K562 (cell line): ENCODE measurements at regions not wholly inside any gene's neighbourhood (a gene's known extent, or its start where the extent isn't known, plus 50 kb on each side); places are given as distances from the start of the nearest gene placed in this dataset.

Experiments used
- ATAC-seq: fragments of 200-7000 bp; cut with Tn5 transposase; 3 replicates; pipeline ENCODE4 v1.9.1; 2020; ENCODE audit warnings: moderate library complexity
- BruUV-seq: library from RNA; stranded (reverse); fragments of 400-500 nt; replicated peaks from 2 replicates; lab custom pipeline; 2021; lab: Mats Ljungman, UMichigan
- CTCF ChIA-PET: fragments of 300-600 bp; formaldehyde crosslinking; extraction: SDS; loops from one replicate; lab custom pipeline; 2021; ENCODE audit warnings: low intra/inter-chr PET ratio; lab: Yijun Ruan, JAX
- POLR2A ChIA-PET: fragments of 300-600, 350-650 bp; sonication (Branson Sonifier 250); formaldehyde crosslinking; extraction: SDS; loops from one replicate; lab custom pipeline; 2021; ENCODE audit warnings: antibody characterized with exemption, inconsistent platforms; lab: Yijun Ruan, JAX
- DNase-seq, 4 experiments: peaks; one replicate each; pipeline versions ENCODE4 v3.0.0 to v3.0.0-alpha.2; 2011 to 2018; ENCODE audit warnings: low spot score in 3 of 4, mixed read lengths in 3 of 4; ENCODE audit errors: extremely low read depth in 1 of 4
- FAIRE-seq: peaks from 2 replicates; lab custom pipeline; 2011; peaks lifted over from hg19 to GRCh38; lab: Jason Lieb, UNC
- H2AFZ ChIP-seq: 2 replicates; pipeline ENCODE4 v1.6.0; 2011; ENCODE audit warnings: low read depth, low read length, control low read depth, inconsistent platforms
- H3K27ac ChIP-seq: fragments of 200-600 bp; 3 replicates; pipeline ENCODE4 v1.8.0; 2011; ENCODE audit warnings: low read depth, mild to moderate bottlenecking, control low read depth, inconsistent platforms, low read length, moderate library complexity, mixed read lengths; ENCODE audit errors: extremely low read depth
- H3K27me3 ChIP-seq, 2 experiments: fragments of 300-600 bp in 1 of 2; 2 replicates in 1 of 2; 3 replicates in 1 of 2; pipeline versions ENCODE4 v1.6.0 to v1.8.0; 2011; ENCODE audit warnings: inconsistent platforms in 2 of 2, low read length in 2 of 2, mild to moderate bottlenecking in 1 of 2, mixed read lengths in 1 of 2, moderate library complexity in 1 of 2; ENCODE audit not compliant: control insufficient read depth in 2 of 2, insufficient read depth in 2 of 2
- H3K36me3 ChIP-seq: fragments of 300-600 bp; 3 replicates; pipeline ENCODE4 v1.8.0; 2011; ENCODE audit warnings: mild to moderate bottlenecking, low read length, inconsistent platforms; ENCODE audit not compliant: control insufficient read depth, insufficient read depth
- H3K4me1 ChIP-seq, 2 experiments: fragments of 200-600 bp in 1 of 2; replicated peaks in 1 of 2; 2 replicates in 1 of 2; 3 replicates in 1 of 2; pipeline versions ENCODE4 v1.5.1 to v1.8.0; 2011; ENCODE audit warnings: inconsistent platforms in 2 of 2, low read length in 2 of 2, mild to moderate bottlenecking in 1 of 2, mixed read lengths in 1 of 2, moderate library complexity in 1 of 2; ENCODE audit not compliant: control insufficient read depth in 2 of 2, insufficient read depth in 2 of 2
- H3K4me2 ChIP-seq: 2 replicates; pipeline ENCODE4 v1.6.1; 2011; ENCODE audit warnings: low read length, control low read depth, inconsistent platforms, mixed read lengths; ENCODE audit not compliant: insufficient read depth
- H3K4me3 ChIP-seq: fragments of 200-600 bp; sonication (generic), shearing (Covaris generic); 2 replicates; pipeline ENCODE4 v1.5.1; 2016; ENCODE audit warnings: control low read depth, inconsistent platforms
- H3K79me2 ChIP-seq: fragments of 200-600 bp; 3 replicates; pipeline ENCODE4 v1.8.0; 2011; ENCODE audit warnings: low read length, inconsistent platforms; ENCODE audit not compliant: control insufficient read depth, insufficient read depth
- H3K9ac ChIP-seq, 2 experiments: 2 replicates each; pipeline versions ENCODE4 v1.6.0 to v1.6.1; 2011; ENCODE audit warnings: low read depth in 2 of 2, low read length in 2 of 2, control low read depth in 1 of 2, inconsistent platforms in 1 of 2, mild to moderate bottlenecking in 1 of 2, mixed read lengths in 1 of 2; ENCODE audit not compliant: insufficient read depth in 1 of 2
- H3K9me1 ChIP-seq: one replicate; pipeline ENCODE4 v1.6.0; 2011; ENCODE audit warnings: inconsistent platforms, mild to moderate bottlenecking, low read length, moderate library complexity; ENCODE audit not compliant: control insufficient read depth, insufficient read depth
- H3K9me3 ChIP-seq: replicated peaks from 2 replicates; pipeline ENCODE4 v1.5.1; 2011; ENCODE audit warnings: low read depth, low read length, inconsistent platforms; ENCODE audit not compliant: control insufficient read depth, insufficient read depth
- H4K20me1 ChIP-seq: replicated peaks from 2 replicates; pipeline ENCODE4 v1.6.1; 2011; ENCODE audit warnings: low read length, inconsistent platforms, mixed read lengths; ENCODE audit not compliant: control insufficient read depth, insufficient read depth
- BDP1 ChIP-seq: IDR thresholded peaks from 3 replicates; pipeline ENCODE4 v1.6.1; 2011; ENCODE audit not compliant: insufficient read length, insufficient read depth
- BHLHE40 ChIP-seq: IDR thresholded peaks from 2 replicates; pipeline ENCODE4 v1.6.1; 2011; ENCODE audit warnings: low read length, improper control_type of control experiment
- DPF2 ChIP-seq: fragments of 450-650 bp; IDR thresholded peaks from 2 replicates; pipeline ENCODE4 v1.6.1; 2016
- ETS2 ChIP-seq: IDR thresholded peaks from 2 replicates; pipeline ENCODE4 v1.6.1; 2016; ENCODE audit warnings: borderline replicate concordance, missing genetic modification characterization, mild to moderate bottlenecking, moderate library complexity, missing compliant biosample characterization; ENCODE audit not compliant: poor library complexity, severe bottlenecking
- HDAC3 ChIP-seq: fragments of 450-650 bp; IDR thresholded peaks from 2 replicates; pipeline ENCODE4 v1.6.1; 2018; ENCODE audit warnings: borderline replicate concordance, mild to moderate bottlenecking, moderate library complexity; ENCODE audit not compliant: partially characterized antibody
- POLR2AphosphoS2 ChIP-seq: IDR thresholded peaks from 2 replicates; pipeline ENCODE4 v1.6.1; 2012; ENCODE audit warnings: low read length, improper control_type of control experiment
- RBM17 ChIP-seq: fragments of 200-400 bp; formaldehyde crosslinking; IDR thresholded peaks from 2 replicates; pipeline ENCODE4 v1.6.1; 2017; ENCODE audit warnings: low read depth, mild to moderate bottlenecking, low read length, borderline replicate concordance
- SPI1 ChIP-seq: IDR thresholded peaks from 2 replicates; pipeline ENCODE4 v1.6.1; 2011; ENCODE audit warnings: low read depth, low read length, control low read depth, borderline replicate concordance
- ZC3H8 ChIP-seq: fragments of 450-650 bp; IDR thresholded peaks from 2 replicates; pipeline ENCODE4 v1.6.1; 2017
- ZNF354B ChIP-seq: fragments of 250-450 bp; sonication (Bioruptor Pico); IDR thresholded peaks from 2 replicates; pipeline ENCODE4 v1.4.0; 2020
- ZNF518B ChIP-seq: fragments of 250-450 bp; sonication (Bioruptor Pico); IDR thresholded peaks from 2 replicates; pipeline ENCODE4 v1.5.0; 2021; ENCODE audit warnings: mild to moderate bottlenecking, moderate library complexity
- ZNF696 ChIP-seq: fragments of 250-450 bp; sonication (Bioruptor Pico); conservative IDR thresholded peaks from 2 replicates; pipeline ENCODE4 v1.4.0; 2020; ENCODE audit warnings: mild to moderate bottlenecking, moderate library complexity
- ZNF76 ChIP-seq: fragments of 250-450 bp; sonication (Bioruptor Pico); IDR thresholded peaks from 2 replicates; pipeline ENCODE4 v1.4.0; 2020; ENCODE audit warnings: mild to moderate bottlenecking, moderate library complexity, borderline replicate concordance
- ZNF830 ChIP-seq: fragments of 250-450 bp; sonication (Bioruptor Pico); IDR thresholded peaks from 2 replicates; pipeline ENCODE4 v1.5.0; 2021; ENCODE audit warnings: mild to moderate bottlenecking
- WGBS: fragments of 100-300 bp; shearing (Covaris generic); methylation state at CpG from one replicate; pipeline ENCODE4 v1.1.6; 2016; ENCODE audit warnings: low coverage, mixed read lengths; ENCODE audit not compliant: insufficient coverage; ENCODE audit errors: missing lambda C conversion rate; 5-methylcytosine and 5-hydroxymethylcytosine counted together
- in situ Hi-C: fragments of 300-500 bp; cut with MboI; formaldehyde crosslinking; loops from 4 replicates; pipeline ENCODE4 v1.15.0; 2018; ENCODE audit warnings: inconsistent platforms, mixed read lengths
- intact Hi-C: fragments of 100-400 bp; cut with micrococcal nuclease; formaldehyde crosslinking; loops from 2 replicates; pipeline ENCODE4 v1.14.2; 2022
- TF ChIP-seq, protein P1 (sequence below): fragments of 450-650 bp; conservative IDR thresholded peaks from 2 replicates; pipeline ENCODE4 v1.6.1; 2016; ENCODE audit warnings: missing genetic modification characterization, low read depth, mild to moderate bottlenecking, missing compliant biosample characterization, moderate library complexity
- TF ChIP-seq, protein P2 (sequence below): sonication (generic); formaldehyde crosslinking; IDR thresholded peaks from 2 replicates; pipeline ENCODE4 v1.8.1; 2022; ENCODE audit warnings: missing genetic modification reagents

GRCh38 chr5:2010940-2011339, 128.2 kb upstream of the IRX4 start:
- no peaks in the 10 kb centered on the region for H3K79me2 ChIP-seq
- FAIRE-seq (no peak), DNase-seq (no peak), ATAC-seq (no peak)
- ChIA-PET POLR2A (interaction anchor here (0.6 kb wide), 1 partner anchor 713 kb away, joined by 3 read pairs; no protein-coding TSS in a partner anchor), CTCF (no interaction called here)
- no peaks in the 10 kb centered on the region for H3K9me3 ChIP-seq
- in situ Hi-C loops (no loop called here), intact Hi-C loops (no loop called here)
- WGBS = 0% methylated on average over 3 of the region's 3 CpGs
- H3K4me2 ChIP-seq = no peak overlapping the region
- peaks cover 38 to 84% of the 10 kb centered on the region in 2 experiments; a peak in 4 of 5 replicates for H3K27me3 ChIP-seq
- TF ChIP-seq BHLHE40 (no peak), ZC3H8 (no peak), ZNF830 (CRISPR knock-in tag) (no peak), ETS2 (tag) (no peak), ZNF354B (CRISPR knock-in tag) (no peak), SPI1 (no peak), DPF2 (no peak), RBM17 (no peak), ZNF518B (CRISPR knock-in tag) (no peak), POLR2AphosphoS2 (no peak), ZNF76 (no peak), ZNF696 (CRISPR knock-in tag) (no peak), BDP1 (no peak), HDAC3 (no peak)
- TF ChIP-seq, protein P1, sequence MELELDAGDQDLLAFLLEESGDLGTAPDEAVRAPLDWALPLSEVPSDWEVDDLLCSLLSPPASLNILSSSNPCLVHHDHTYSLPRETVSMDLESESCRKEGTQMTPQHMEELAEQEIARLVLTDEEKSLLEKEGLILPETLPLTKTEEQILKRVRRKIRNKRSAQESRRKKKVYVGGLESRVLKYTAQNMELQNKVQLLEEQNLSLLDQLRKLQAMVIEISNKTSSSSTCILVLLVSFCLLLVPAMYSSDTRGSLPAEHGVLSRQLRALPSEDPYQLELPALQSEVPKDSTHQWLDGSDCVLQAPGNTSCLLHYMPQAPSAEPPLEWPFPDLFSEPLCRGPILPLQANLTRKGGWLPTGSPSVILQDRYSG (tag) = no peak
- TF ChIP-seq, protein P2, sequence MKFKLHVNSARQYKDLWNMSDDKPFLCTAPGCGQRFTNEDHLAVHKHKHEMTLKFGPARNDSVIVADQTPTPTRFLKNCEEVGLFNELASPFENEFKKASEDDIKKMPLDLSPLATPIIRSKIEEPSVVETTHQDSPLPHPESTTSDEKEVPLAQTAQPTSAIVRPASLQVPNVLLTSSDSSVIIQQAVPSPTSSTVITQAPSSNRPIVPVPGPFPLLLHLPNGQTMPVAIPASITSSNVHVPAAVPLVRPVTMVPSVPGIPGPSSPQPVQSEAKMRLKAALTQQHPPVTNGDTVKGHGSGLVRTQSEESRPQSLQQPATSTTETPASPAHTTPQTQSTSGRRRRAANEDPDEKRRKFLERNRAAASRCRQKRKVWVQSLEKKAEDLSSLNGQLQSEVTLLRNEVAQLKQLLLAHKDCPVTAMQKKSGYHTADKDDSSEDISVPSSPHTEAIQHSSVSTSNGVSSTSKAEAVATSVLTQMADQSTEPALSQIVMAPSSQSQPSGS (CRISPR knock-in tag) = no peak
- H3K4me3 ChIP-seq = no peak overlapping the region
- H3K9ac ChIP-seq = no peak overlapping the region
- no peaks in the 10 kb centered on the region for H3K36me3 ChIP-seq
- H3K4me1 ChIP-seq = peaks cover 0 to 12% of the 10 kb centered on the region in 2 experiments; a peak in 2 of 5 replicates
- H3K27ac ChIP-seq = no peak overlapping the region
- peaks cover 12% of the 10 kb centered on the region for H4K20me1 ChIP-seq
- BruUV-seq = no TSS peak
- H2AFZ ChIP-seq = no peak overlapping the region
- H3K9me1 ChIP-seq = peaks cover 5% of the 10 kb centered on the region
